ENCODE measurements at regions not wholly inside any gene's neighbourhood (a gene's known extent, or its start where the extent isn't known, plus 50 kb on each side); places are given as distances from the start of the nearest gene placed in this dataset.
"Not testable (repeated sequence)": the region's sequence is repeated elsewhere in the genome, so short reads cannot be mapped to it uniquely, and the experiment has no call there.

DNA sequence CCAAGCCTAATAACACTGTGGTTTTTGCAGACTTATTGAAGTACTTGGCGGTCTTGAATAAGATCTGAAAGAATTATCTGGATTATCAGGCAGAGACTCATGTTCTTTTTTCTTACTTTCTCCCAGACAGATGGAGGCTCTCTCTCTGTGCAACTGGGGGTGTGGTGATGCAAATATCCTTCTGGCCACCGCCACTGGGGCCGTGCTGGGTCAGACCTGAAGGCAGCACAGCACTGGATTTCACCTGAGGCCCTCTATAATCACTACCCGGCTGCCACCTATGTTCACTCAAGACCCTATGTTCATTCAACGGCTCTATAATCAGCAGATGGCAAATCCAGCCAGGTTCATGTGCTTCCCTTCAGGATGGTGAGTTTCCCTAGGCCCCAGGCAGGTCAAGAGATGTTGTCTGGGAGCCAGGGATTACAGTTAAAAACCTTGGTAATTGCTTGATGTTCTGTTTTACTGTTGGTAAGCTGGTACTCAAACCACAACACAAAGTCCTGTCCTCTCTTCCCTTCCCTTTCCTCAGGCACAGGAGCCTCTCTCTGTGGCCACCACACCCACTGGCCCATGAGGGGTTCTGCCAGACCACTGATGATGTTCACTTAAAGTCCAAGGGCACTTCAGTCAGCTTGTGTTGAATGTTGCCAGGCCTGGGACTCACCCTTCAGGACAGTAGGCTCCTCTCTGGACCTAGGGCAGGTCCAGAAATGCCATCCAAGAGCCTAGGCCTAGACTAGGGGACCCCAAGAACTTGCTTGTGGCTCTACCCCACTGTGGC lies 205.3 kb upstream of the GCFC2 start:
- DNase-seq (ENCODE audit: low read depth in 2 of 2) = no peak

DNA sequence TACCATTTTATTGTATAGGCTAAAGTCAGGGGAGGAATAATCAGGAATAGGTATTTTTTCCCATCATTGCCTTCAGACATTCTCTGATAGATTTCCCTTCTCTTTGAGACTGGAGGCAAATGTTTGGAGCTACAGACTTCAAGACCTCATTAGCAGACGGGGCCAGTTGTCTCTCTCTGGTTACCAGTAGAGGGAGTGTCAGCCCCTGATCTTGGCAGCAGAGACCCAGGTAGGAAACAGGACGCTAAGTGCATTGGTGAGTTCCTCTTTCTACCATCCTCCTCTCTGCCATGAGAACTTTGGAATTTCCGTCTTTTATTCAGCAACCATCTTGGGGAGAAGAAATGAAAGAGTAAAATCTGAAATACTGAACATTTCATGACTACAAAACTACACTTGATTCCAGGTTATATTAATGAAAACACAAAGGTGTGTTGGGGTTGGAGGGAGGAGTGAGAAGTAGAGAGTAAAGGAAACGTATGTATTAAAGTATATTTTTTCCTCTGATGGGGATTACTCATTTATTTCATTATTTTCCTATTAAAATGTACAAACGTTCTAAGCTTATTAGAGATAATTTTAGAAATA lies 186.2 kb upstream of the GCFC2 start:
- no peak for DNase-seq (ENCODE audit: low read depth in 2 of 2)

DNA sequence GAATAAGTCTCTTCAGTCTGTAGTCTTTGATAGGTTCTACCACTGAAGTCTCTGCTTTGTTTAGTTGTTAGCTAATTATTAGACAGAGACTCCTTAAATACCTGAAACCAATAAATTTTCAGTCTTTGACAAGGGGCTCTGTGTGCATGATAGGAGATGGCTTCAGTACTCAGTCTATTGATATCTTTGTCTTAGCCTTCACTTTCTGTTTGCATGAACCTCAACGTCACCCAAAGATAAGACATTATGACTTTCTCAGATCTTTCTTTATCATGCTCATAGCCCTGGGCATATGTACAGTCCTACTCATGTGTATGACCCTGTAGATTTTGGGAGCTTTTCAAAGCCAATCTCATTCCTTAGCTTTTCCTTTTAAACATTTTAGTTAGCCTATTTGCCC lies 183.5 kb upstream of the GCFC2 start:
- no peak for DNase-seq (ENCODE audit: low read depth in 2 of 2)

DNA sequence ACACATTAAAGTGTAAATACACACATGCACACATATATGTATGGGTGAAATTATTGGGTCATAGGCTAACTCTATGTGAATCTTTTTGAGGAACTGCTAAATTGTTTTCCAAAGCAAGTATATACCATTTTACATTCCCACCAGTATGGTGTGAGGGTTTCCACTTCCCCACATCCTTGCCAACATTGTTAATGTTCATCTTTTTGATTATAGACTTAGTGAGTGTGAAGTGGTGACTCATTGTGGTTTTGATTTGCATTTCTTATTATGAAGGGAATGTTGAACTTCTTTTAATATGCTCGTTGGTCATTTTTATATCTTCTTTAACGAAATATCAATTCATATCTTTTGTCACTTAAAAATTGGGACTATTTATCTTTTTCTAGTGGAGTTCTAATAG lies 181.8 kb upstream of the GCFC2 start:
- DNase-seq (ENCODE audit: low read depth in 2 of 2) = no peak

DNA sequence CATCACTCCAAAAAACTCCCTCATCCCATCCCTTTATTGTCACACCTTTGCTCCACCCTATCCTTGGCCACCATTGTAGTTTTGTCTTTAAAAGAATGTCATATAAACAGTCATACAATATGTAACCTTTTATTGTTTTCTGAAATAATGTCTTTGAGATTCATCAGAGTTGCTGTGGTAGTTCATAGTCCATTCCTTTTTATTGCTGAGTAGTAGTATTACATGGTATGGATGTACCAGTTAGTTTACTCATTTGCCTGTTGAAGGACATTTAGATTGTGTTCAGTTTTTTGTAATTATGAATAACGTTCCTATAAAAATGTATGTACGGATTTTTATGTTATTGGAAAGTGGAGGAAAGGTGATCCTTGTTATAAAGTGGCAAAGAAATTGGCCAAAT lies 171.8 kb upstream of the GCFC2 start:
- no peak for DNase-seq (ENCODE audit: low read depth in 2 of 2)

DNA sequence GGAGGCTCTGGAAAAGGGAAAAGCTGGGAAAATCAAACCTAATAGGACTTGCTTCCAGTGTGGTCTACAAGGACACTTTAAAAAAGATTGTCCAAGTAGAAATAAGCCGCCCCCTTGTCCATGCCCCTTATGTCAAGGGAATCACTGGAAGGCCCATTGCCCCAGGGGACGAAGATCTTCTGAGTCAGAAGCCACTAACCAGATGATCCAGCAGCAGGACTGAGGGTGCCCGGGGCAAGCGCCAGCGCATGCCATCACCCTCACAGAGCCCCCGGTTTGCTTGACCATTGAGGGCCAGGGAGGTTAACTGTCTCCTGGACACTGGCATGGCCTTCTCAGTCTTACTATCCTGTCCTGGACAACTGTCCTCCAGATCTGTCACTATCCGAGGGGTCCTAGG lies 164.9 kb upstream of the GCFC2 start:
- DNase-seq (ENCODE audit: low read depth in 2 of 2) = not testable (repeated sequence)

DNA sequence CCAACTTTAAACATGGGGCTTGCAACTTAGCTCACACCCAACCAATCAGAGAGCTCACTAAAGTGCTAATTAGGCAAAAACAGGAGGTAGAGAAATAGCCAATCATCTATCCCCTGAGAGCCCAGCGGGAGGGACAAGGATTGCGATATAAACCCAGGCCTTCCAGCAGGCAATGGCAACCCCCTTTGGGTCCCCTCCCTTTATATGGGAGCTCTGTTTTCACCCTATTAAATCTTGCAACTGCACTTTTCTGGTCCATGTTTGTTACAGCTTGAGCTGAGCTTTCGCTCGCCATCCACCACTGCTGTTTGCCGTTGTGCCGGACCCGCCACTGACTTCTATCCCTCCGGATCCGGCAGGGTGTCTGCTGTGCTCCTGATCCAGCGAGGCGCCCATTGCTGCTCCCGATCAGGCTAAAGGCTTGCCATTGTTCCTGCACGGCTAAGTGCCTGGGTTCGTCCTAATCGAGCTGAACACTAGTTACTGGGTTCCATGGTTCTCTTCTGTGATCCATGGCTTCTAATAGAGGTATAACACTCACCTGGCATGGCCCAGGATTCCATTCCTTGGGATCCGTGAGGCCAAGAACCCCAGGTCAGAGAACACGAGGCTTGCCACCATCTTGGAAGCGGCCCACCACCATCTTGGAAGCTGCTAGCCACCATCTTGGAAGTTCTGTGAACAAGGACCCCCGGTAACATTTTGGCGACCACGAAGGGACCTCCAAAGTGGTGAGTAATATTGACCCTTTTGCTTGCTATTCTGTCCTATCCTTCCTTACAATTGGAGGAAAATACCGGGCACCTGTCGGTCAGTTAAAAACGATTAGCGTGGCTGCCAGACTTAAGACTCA lies 161.3 kb upstream of the GCFC2 start:
- DNase-seq (ENCODE audit: low read depth in 2 of 2) = not testable (repeated sequence)

DNA sequence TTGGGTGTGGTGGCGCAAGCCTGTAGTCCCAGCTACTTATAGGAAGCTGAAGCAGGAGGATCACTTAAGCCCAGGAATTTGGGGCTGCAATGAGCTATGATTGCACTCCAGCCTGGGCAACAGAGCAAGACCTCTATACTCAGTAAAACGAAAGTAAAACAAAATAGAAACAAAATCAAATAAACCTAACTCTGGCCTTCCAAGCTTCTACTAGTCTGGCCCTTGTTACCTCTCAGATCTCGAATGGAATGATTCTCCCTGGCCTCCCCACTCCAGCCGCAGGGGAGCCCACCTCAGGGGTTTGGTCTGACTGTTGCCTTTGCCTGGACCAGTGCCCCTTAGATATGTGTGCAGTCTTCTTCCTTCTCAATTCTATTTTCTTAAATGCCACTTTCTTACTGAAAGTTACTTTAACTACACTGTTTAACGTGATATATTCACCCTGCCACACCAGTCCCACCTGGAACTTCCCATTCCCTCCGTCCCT lies 160.0 kb upstream of the GCFC2 start:
- no peak for DNase-seq (ENCODE audit: low read depth in 2 of 2)

DNA sequence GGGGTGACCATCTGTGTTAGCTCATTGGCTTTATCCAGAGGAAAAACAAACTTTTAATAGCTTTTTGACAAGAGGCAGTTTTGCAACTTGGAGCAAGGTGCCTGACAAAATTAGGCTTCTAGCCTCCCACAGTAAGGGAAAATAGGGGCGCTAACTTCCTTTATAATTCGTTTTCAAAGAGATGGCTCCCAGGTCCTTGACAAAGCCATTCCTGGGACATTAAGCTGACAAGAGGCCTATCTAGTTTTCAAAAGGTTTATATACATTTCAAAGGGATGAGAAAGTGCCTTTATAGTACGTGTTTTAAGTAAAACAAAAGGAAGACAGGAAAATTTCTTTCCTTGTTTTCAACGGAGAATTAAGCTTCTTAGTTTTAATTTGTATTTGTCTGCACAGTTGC lies 159.4 kb upstream of the GCFC2 start:
- DNase-seq (ENCODE audit: low read depth in 2 of 2) = no peak

DNA sequence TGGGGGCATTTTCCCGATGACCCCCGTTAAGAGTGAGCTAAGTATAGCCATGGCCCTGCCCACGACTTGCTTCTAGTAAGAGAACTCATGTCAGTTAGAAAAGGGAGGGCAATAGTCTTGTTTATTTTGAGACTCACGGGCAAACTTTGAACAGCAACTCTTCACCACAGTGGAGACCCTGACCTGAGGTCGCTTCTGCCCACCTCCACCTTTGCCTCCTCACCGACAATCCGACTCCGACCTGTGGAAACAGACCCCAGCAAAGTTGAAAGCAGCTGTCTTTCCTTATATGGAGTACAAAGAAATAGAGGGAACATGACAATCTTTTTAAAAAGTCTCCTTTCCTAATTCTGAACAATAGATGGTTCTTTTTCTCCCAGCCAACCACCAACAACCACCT lies 155.0 kb upstream of the GCFC2 start:
- no peak for DNase-seq (ENCODE audit: low read depth in 2 of 2)

DNA sequence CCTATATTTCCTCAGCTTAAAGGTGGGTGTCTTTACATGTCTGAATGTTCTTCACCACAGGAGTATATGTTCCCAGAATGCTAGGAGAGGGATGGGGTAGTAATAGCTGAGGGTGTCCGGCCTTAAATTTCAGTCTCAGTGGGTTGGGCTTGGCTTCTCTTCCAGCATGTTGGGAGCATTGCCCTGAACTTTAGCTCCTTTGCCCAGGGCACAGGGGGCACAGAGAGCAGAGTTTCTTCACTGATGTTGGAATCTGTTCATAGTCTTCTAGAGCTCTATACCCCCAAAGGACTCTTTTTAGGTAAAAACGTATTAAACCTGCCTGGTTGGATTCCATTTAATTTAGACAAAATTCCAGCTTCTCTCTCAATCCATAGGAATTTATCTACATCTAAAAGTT lies 154.4 kb upstream of the GCFC2 start:
- DNase-seq (ENCODE audit: low read depth in 2 of 2) = no peak

DNA sequence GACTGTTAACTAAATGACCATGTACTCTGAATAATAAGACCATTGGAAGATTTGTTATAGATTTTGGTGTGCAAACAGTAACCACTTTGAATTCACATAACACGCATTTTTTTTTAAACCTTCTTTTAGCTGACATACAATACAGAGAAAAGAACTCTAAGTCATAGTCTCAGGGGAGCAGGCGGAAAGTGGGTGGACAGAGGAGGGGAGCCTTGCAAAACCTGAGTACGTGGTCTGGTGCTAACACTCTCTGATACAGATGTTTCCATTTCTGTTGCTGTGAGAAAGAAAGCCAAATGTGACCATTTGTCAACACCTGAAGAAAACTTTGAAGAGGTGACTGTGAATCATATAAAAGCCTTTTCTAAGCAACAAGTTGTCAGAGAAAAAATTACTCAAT lies 151.8 kb upstream of the GCFC2 start:
- DNase-seq (ENCODE audit: low read depth in 2 of 2) = no peak

DNA sequence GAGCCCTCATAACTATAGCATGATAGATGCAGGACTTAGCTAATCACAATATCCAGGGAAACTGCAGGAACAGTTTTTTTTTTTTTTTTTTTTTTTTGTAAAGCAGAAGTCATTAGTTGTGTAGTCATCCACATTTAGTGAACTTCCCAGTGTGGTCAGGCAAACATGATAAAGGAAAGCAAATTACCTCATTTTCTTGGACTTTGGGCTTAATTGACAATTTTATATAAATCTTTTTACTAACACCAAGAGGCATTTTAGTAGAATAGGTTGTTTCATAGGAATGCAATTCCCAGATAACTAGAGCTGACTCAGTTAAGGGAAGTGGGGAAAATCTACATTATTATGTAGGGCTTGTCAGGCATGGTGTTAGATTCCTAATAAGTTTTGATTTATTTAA lies 142.7 kb upstream of the GCFC2 start:
- DNase-seq (ENCODE audit: low read depth in 2 of 2) = no peak

DNA sequence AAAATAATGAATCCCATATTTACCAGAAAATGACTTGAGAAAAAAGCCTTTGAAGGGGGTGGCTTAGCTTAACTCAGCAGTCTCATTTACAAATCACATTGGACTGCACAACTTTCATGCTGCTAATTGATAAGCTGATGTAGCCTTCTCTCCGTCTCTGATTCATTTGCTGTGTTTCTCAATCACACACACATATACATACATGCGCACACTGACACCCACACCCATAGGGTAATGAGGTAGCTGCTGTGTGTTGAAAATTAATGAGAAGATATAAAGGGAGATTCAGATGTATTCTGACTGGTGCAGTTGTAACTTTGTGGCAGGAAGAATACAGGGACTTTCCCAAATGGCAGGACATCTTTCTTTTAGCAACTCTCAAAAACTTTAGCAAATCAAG lies 141.9 kb upstream of the GCFC2 start:
- no peak for DNase-seq (ENCODE audit: low read depth in 2 of 2)

DNA sequence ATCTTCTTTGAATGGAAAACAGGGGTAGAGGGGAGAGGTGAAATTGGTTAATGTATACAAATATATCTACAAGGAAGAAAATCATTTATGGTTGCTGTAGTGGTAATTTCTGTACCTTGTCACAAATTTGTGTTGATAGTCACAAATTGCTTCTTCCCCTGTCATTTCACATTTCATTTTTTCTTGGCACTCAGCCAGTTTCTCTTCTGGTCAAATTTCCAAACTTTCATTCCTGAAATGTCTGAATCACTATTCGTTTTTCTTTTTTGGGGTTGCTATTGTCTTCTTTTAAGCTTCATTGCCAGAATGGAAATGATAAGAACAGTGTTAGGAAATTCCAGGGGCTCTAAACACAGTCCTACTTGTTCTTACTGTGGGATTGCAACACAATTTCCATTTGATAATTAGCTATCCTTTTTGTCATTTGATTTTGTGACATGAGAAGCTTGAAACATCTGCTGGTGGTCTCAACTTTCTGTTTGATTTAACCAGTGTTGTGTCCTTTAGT lies 136.0 kb upstream of the GCFC2 start:
- DNase-seq (ENCODE audit: low read depth in 2 of 2) = no peak

DNA sequence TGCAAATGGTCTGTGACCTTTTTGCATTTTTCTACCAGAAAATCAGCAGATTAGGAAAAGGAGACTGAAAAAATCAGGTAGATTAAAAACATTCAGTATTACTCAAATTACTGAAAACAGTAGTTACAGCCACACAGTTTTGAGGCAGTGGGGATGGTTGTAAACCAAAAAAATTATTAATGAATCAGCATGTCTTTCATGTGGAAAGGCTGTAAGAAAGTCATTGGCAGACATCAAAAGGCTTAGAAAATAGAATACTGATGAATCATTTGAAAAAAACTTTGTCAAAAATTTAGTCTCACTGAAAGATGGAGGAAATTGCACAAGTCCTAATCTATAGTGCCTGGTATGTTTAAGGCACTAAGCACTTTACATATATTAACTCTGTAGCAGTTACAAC lies 133.9 kb upstream of the GCFC2 start:
- DNase-seq (ENCODE audit: low read depth in 2 of 2) = no peak

DNA sequence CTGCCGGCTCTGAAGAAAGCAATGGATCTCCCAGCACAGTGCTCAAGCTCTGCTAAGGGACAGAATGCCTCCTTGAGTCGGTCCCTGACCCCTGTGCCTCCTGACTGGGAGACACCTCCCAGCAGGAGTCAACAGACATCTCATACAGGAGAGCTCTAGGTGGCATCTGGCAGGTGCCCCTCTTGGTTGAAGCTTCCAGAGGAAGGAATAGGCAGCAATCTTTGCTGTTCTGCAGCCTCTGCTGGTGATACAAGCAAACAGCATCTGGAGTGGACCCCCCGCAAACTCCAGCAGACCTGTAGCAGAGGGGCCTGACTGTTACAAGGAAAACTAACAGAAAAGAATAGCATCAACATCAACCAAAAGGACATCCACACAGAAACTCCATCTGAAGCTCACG lies 123.9 kb upstream of the GCFC2 start:
- not testable (repeated sequence) for DNase-seq (ENCODE audit: low read depth in 2 of 2)

DNA sequence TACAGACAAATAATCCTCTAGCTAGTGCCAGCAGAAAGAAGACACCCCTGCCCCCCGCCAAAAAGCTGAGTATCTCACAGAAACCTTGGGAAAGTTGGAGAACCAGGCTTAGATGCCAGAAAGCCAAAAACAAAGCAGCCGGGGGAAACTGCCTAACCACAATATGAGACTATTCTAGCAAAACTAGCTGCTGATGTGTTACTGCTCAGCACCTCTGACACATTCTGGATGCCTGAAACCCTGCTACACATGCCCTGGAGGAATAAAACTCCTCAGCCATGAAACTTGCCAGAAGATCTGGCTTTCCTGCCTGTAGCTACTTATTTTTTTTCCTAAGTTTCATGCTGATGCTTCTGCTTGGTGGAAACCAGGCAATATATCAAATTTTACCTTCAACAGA lies 122.7 kb upstream of the GCFC2 start:
- no peak for DNase-seq (ENCODE audit: low read depth in 2 of 2)

DNA sequence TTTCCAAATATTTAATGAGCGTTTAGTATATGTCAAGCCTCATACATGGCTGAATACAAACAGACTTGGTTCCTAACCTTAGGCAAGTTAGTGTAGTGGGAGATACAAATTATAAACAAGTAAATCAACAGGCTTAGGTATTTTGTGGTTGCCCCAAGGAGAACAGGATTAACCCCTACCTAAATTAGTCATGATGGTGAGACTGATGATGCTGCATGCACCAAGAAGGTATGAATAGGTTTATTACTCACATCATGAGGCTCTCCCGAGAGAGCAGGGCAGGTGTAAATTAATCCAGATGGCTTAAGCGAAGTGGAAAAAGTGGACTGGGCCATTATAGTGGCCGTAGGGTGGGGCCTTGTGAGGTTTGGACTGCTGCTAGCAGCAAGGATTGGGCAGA lies 118.1 kb upstream of the GCFC2 start:
- DNase-seq (ENCODE audit: low read depth in 2 of 2) = no peak

DNA sequence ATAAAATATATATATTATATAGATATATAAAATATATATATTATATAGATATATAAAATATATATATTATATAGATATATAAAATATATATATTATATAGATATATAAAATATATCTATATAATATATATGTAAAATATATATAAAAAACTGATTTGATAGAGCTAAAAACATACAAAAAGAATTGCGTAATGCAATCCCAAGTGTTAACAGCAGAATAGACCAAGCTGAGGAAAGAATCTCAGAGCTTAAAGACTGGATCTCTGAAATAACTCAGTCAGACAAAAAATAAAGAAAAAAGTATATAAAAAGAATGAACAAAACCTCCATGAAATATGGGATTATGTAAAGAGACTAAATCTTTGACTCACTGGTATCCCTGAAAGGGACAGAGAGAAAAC lies 112.8 kb upstream of the GCFC2 start:
- not testable (repeated sequence) for DNase-seq (ENCODE audit: low read depth in 2 of 2)

DNA sequence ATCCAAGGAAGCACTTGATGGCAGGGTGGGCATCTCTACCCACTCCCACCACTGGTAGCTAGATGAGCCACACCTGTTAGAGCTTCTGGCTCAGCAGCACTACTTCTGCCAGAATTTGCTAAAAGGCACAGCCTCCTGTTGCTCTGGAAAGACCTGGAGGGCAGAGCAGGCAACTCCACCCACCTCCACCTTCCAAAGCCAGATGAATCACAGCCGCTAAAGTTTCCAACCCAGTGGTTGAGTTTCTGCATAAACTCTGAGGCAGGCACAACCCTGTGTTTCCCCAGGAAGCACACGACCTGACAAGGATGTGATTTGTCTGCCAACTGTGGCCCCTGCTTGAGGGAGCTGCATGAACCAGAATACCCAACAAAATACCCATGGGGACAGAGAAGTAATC lies 111.6 kb upstream of the GCFC2 start:
- no peak for DNase-seq (ENCODE audit: low read depth in 2 of 2)

DNA sequence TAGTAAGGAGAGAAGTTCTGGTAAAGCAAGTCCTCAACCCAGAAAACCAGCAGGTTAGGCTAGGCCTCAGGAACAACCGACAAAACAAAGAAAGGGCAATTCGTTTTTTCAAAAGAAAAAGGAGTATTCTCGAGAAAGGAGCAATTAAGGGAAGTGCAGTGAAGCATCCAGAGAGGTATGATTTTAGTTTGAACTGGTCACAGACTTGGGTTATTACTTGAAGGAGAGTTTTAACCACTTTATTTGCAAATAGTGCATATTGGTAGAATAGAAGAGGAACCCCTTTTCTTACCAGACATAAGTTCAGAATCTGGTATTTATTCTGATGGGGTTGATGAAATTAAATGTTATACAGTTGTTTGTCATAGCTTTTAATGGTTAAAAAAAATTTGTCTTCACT lies 110.0 kb upstream of the GCFC2 start:
- DNase-seq (ENCODE audit: low read depth in 2 of 2) = no peak
